Lower leg skin (tissue), 4 donors: ENCODE measurements at regions not wholly inside any gene's neighbourhood (a gene's known extent, or its start where the extent isn't known, plus 50 kb on each side); places are given as distances from the start of the nearest gene placed in this dataset.

Experiments used
- DNase-seq, 2 donors: peaks; one replicate each; pipeline ENCODE4 v3.0.0-alpha.2; 2019; ENCODE audit warnings: low spot score in 2 of 2
- H3K4me3 ChIP-seq: fragments of 200-600 bp; sonication (generic); 2 replicates; pipeline ENCODE4 v1.5.1; 2017; ENCODE audit warnings: mild to moderate bottlenecking, low read depth; ENCODE audit not compliant: poor library complexity, severe bottlenecking
- CTCF ChIP-seq, 3 donors: fragments of 450-650 bp; IDR thresholded peaks; one replicate each; pipeline ENCODE4 v1.5.1; 2016; ENCODE audit warnings: antibody characterized with exemption in 3 of 3, mild to moderate bottlenecking in 3 of 3, moderate library complexity in 2 of 3
- POLR2A ChIP-seq, 2 donors: fragments of 450-650 bp; IDR thresholded peaks; one replicate each; pipeline ENCODE4 v1.6.1; 2016 to 2017; ENCODE audit warnings: antibody characterized with exemption in 2 of 2, mild to moderate bottlenecking in 1 of 2, moderate library complexity in 1 of 2
- WGBS, 2 donors: methylation state at CpG; one replicate each; pipeline ENCODE4 v1.1.5; 2018; 5-methylcytosine and 5-hydroxymethylcytosine counted together
- intact Hi-C: fragments of 100-400 bp; cut with DNase I; formaldehyde crosslinking; loops from one replicate; pipeline ENCODE4 v1.15.0; 2023; ENCODE audit warnings: low total_unique reads

- intact Hi-C loops: no loop called here
- no peak overlapping the region for H3K4me3 ChIP-seq
- DNase-seq: no peak
- WGBS, 2 donors: 97 to 99% methylated on average over 2 of the region's 2 CpGs
- TF ChIP-seq CTCF (IDR thresholded peaks at IDR 0.05) (no peak), POLR2A (IDR thresholded peaks at IDR 0.05) (no peak)
Measured at GRCh38 chr6:14226051-14226660, 108.6 kb downstream of the CD83 start.

GRCh38 chr6:14228571-14228970, 111.0 kb downstream of the CD83 start:
- no peak for DNase-seq
- no peak for TF ChIP-seq POLR2A (IDR thresholded peaks at IDR 0.05)
- no peak for TF ChIP-seq CTCF (IDR thresholded peaks at IDR 0.05)
- H3K4me3 ChIP-seq: no peak overlapping the region
- WGBS, 2 donors: 64 to 74% methylated on average over 7 of the region's 7 CpGs
- intact Hi-C loops: no loop called here

- WGBS, 2 donors: 80 to 92% methylated on average over 6 of the region's 6 CpGs
- DNase-seq: no peak
- intact Hi-C loops: no loop called here
- TF ChIP-seq CTCF (IDR thresholded peaks at IDR 0.05) (no peak), POLR2A (IDR thresholded peaks at IDR 0.05) (no peak)
- no peak overlapping the region for H3K4me3 ChIP-seq
Measured at GRCh38 chr6:14231071-14231483, 113.5 kb downstream of the CD83 start.

- WGBS, 2 donors: 82 to 88% methylated on average over 7 of the region's 7 CpGs
- intact Hi-C loops: no loop called here
- TF ChIP-seq CTCF (IDR thresholded peaks at IDR 0.05) (no peak), POLR2A (IDR thresholded peaks at IDR 0.05) (no peak)
- H3K4me3 ChIP-seq: no peak overlapping the region
- no peak for DNase-seq
Measured at GRCh38 chr6:14231501-14232280, 114.1 kb downstream of the CD83 start.

- no peak for TF ChIP-seq CTCF (IDR thresholded peaks at IDR 0.05)
- TF ChIP-seq POLR2A (IDR thresholded peaks at IDR 0.05): no peak
- DNase-seq: no peak
- intact Hi-C loops: no loop called here
- WGBS, 2 donors: 86 to 88% methylated on average over 2 of the region's 2 CpGs
- no peak overlapping the region for H3K4me3 ChIP-seq
Measured at GRCh38 chr6:14232889-14233288, 115.3 kb downstream of the CD83 start.
